ENCODE measurements at regions not wholly inside any gene's neighbourhood (a gene's known extent, or its start where the extent isn't known, plus 50 kb on each side); places are given as distances from the start of the nearest gene placed in this dataset.

GRCh38 chr14:49417790-49418189 lies 168.4 kb downstream of the RPS29 start:
- Mint-ChIP-seq H3K27me3 (ENCODE audit: unreplicated experiment) (no peaks in the 10 kb centered on the region), H3K4me3 (ENCODE audit: unreplicated experiment) (no peak overlapping the region), H3K4me1 (ENCODE audit: low read depth, unreplicated experiment) (no peaks in the 10 kb centered on the region), H3K36me3 (ENCODE audit: unreplicated experiment) (no peaks in the 10 kb centered on the region), H3K27ac (ENCODE audit: unreplicated experiment) (no peak overlapping the region), H3K9me3 (ENCODE audit: unreplicated experiment) (no peaks in the 10 kb centered on the region)
- TF ChIP-seq CTCF (IDR thresholded peaks at IDR 0.05; ENCODE audit: partially characterized antibody, unreplicated experiment): no peak
- no peak for DNase-seq

GRCh38 chr14:49408187-49408933 lies 177.8 kb downstream of the RPS29 start:
- no peak for DNase-seq
- H3K4me3 Mint-ChIP-seq (ENCODE audit: unreplicated experiment): no peak overlapping the region
- no peak for TF ChIP-seq CTCF (IDR thresholded peaks at IDR 0.05; ENCODE audit: partially characterized antibody, unreplicated experiment)
- H3K27ac Mint-ChIP-seq (ENCODE audit: unreplicated experiment): no peak overlapping the region
- no peaks in the 10 kb centered on the region for H3K4me1 Mint-ChIP-seq (ENCODE audit: low read depth, unreplicated experiment)
- no peaks in the 10 kb centered on the region for H3K9me3 Mint-ChIP-seq (ENCODE audit: unreplicated experiment)
- H3K36me3 Mint-ChIP-seq (ENCODE audit: unreplicated experiment): no peaks in the 10 kb centered on the region
- H3K27me3 Mint-ChIP-seq (ENCODE audit: unreplicated experiment): no peaks in the 10 kb centered on the region

- Mint-ChIP-seq H3K4me3 (ENCODE audit: unreplicated experiment) (no peak overlapping the region), H3K27me3 (ENCODE audit: unreplicated experiment) (no peaks in the 10 kb centered on the region), H3K36me3 (ENCODE audit: unreplicated experiment) (no peaks in the 10 kb centered on the region), H3K9me3 (ENCODE audit: unreplicated experiment) (no peaks in the 10 kb centered on the region), H3K27ac (ENCODE audit: unreplicated experiment) (no peak overlapping the region), H3K4me1 (ENCODE audit: low read depth, unreplicated experiment) (no peaks in the 10 kb centered on the region)
- DNase-seq: no peak
- no peak for TF ChIP-seq CTCF (IDR thresholded peaks at IDR 0.05; ENCODE audit: partially characterized antibody, unreplicated experiment)
Measured at GRCh38 chr14:49405291-49405690, 180.9 kb downstream of the RPS29 start.

GRCh38 chr14:49401373-49401772 lies 184.8 kb downstream of the RPS29 start:
- no peaks in the 10 kb centered on the region for H3K27me3 Mint-ChIP-seq (ENCODE audit: unreplicated experiment)
- H3K9me3 Mint-ChIP-seq (ENCODE audit: unreplicated experiment): no peaks in the 10 kb centered on the region
- H3K4me3 Mint-ChIP-seq (ENCODE audit: unreplicated experiment): no peak overlapping the region
- no peaks in the 10 kb centered on the region for H3K36me3 Mint-ChIP-seq (ENCODE audit: unreplicated experiment)
- no peak overlapping the region for H3K27ac Mint-ChIP-seq (ENCODE audit: unreplicated experiment)
- no peak for TF ChIP-seq CTCF (IDR thresholded peaks at IDR 0.05; ENCODE audit: partially characterized antibody, unreplicated experiment)
- H3K4me1 Mint-ChIP-seq (ENCODE audit: low read depth, unreplicated experiment): no peaks in the 10 kb centered on the region
- DNase-seq: no peak

- DNase-seq: no peak
- no peaks in the 10 kb centered on the region for H3K36me3 Mint-ChIP-seq (ENCODE audit: unreplicated experiment)
- H3K9me3 Mint-ChIP-seq (ENCODE audit: unreplicated experiment): no peaks in the 10 kb centered on the region
- H3K27ac Mint-ChIP-seq (ENCODE audit: unreplicated experiment): no peak overlapping the region
- no peaks in the 10 kb centered on the region for H3K4me1 Mint-ChIP-seq (ENCODE audit: low read depth, unreplicated experiment)
- H3K4me3 Mint-ChIP-seq (ENCODE audit: unreplicated experiment): no peak overlapping the region
- TF ChIP-seq CTCF (IDR thresholded peaks at IDR 0.05; ENCODE audit: partially characterized antibody, unreplicated experiment): no peak
- no peaks in the 10 kb centered on the region for H3K27me3 Mint-ChIP-seq (ENCODE audit: unreplicated experiment)
Measured at GRCh38 chr14:49396801-49397200, 189.4 kb downstream of the RPS29 start.

All from glutamatergic neuron (in vitro differentiated cells).